GM21619 (cell line): ENCODE measurements at regions not wholly inside any gene's neighbourhood (a gene's known extent, or its start where the extent isn't known, plus 50 kb on each side); places are given as distances from the start of the nearest gene placed in this dataset.
"Not testable (repeated sequence)": the region's sequence is repeated elsewhere in the genome, so short reads cannot be mapped to it uniquely, and the experiment has no call there.

Source experiments
- ATAC-seq: cut with Tn5 transposase; IDR thresholded peaks from one replicate; pipeline ENCODE4 v1.9.1; 2021; ENCODE audit not compliant: unreplicated experiment

- ATAC-seq: no peak
Measured at GRCh38 chr6:43891072-43891870, 121.3 kb downstream of the VEGFA start.

GRCh38 chr6:43890197-43891062 lies 120.4 kb downstream of the VEGFA start:
- no peak for ATAC-seq

GRCh38 chr6:43887906-43888683 lies 118.1 kb downstream of the VEGFA start:
- no peak for ATAC-seq

GRCh38 chr6:43887340-43887858 lies 117.4 kb downstream of the VEGFA start:
- no peak for ATAC-seq

- ATAC-seq: no peak
Measured at GRCh38 chr6:43886717-43887339, 116.8 kb downstream of the VEGFA start.

GRCh38 chr6:43886067-43886461 lies 116.1 kb downstream of the VEGFA start:
- ATAC-seq: no peak

- no peak for ATAC-seq
Measured at GRCh38 chr6:43885399-43886066, 115.5 kb downstream of the VEGFA start.

GRCh38 chr6:43884652-43885022 lies 114.6 kb downstream of the VEGFA start:
- no peak for ATAC-seq

GRCh38 chr6:43883847-43884651 lies 114.0 kb downstream of the VEGFA start:
- no peak for ATAC-seq

GRCh38 chr6:43882690-43883448 lies 112.9 kb downstream of the VEGFA start:
- ATAC-seq: not testable (repeated sequence)

GRCh38 chr6:43880236-43881137 lies 110.5 kb downstream of the VEGFA start:
- no peak for ATAC-seq

- ATAC-seq: no peak
Measured at GRCh38 chr6:43879722-43880121, 109.7 kb downstream of the VEGFA start.

- no peak for ATAC-seq
Measured at GRCh38 chr6:43878823-43879495, 108.9 kb downstream of the VEGFA start.

GRCh38 chr6:43878127-43878634 lies 108.2 kb downstream of the VEGFA start:
- ATAC-seq: no peak

GRCh38 chr6:43877463-43878126 lies 107.6 kb downstream of the VEGFA start:
- ATAC-seq: no peak

GRCh38 chr6:43877036-43877435 lies 107.0 kb downstream of the VEGFA start:
- no peak for ATAC-seq
